Ishikawa (cell line): ENCODE measurements at regions not wholly inside any gene's neighbourhood (a gene's known extent, or its start where the extent isn't known, plus 50 kb on each side); places are given as distances from the start of the nearest gene placed in this dataset.

Experiments used
- CEBPB ChIP-seq: IDR thresholded peaks from 2 replicates; pipeline ENCODE4 v1.6.1; 2012
- CREB1 ChIP-seq: IDR thresholded peaks from 2 replicates; pipeline ENCODE4 v1.6.1; 2012; ENCODE audit warnings: low read depth
- EGR1 ChIP-seq: IDR thresholded peaks from 2 replicates; pipeline ENCODE4 v1.6.1; 2012
- EP300 ChIP-seq: IDR thresholded peaks from 2 replicates; pipeline ENCODE4 v1.6.1; 2012; ENCODE audit warnings: borderline replicate concordance
- FOXM1 ChIP-seq: IDR thresholded peaks from 2 replicates; pipeline ENCODE4 v1.6.1; 2012; ENCODE audit warnings: low read depth, borderline replicate concordance
- NFIC ChIP-seq: IDR thresholded peaks from 2 replicates; pipeline ENCODE4 v1.6.1; 2012
- RAD21 ChIP-seq: IDR thresholded peaks from 2 replicates; pipeline ENCODE4 v1.6.1; 2012; ENCODE audit warnings: low read depth
- TAF1 ChIP-seq: IDR thresholded peaks from 2 replicates; pipeline ENCODE4 v1.6.1; 2012; ENCODE audit warnings: low read depth, mild to moderate bottlenecking
- TCF12 ChIP-seq: IDR thresholded peaks from 2 replicates; pipeline ENCODE4 v1.6.1; 2012; ENCODE audit warnings: low read depth
- TEAD4 ChIP-seq: IDR thresholded peaks from 2 replicates; pipeline ENCODE4 v1.6.1; 2012
- USF1 ChIP-seq: IDR thresholded peaks from 2 replicates; pipeline ENCODE4 v1.6.1; 2012
- YY1 ChIP-seq: IDR thresholded peaks from 2 replicates; pipeline ENCODE4 v1.6.1; 2012; ENCODE audit warnings: low read depth
- ZBTB7A ChIP-seq: IDR thresholded peaks from 2 replicates; pipeline ENCODE4 v1.6.1; 2012; ENCODE audit warnings: low read depth
- TF ChIP-seq, protein P1 (sequence below): IDR thresholded peaks from 2 replicates; pipeline ENCODE4 v1.6.1; 2012
- TF ChIP-seq, protein P2 (sequence below): IDR thresholded peaks from 2 replicates; pipeline ENCODE4 v1.6.1; 2012; ENCODE audit warnings: low read depth, mild to moderate bottlenecking

DNA sequence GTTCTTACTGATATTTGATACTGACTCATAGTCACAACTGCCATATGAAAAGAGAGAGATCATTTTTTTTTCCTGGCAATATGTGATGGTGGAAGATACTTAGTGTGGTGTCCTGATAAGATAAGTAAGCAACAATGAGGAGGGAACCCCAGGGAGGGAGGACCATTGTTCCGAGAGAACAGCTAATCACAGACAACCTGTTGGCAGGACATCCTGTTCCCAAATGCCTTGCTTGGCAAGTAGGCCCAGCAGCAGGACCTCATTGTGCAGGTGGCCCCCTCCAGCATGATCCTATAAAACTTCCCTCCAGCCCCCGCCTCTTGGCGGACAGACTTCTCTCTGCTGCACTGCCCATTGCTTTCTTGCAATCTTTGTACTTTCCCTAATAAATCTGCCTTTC is 329.4 kb upstream of the CHRM3 start:
- TF ChIP-seq EGR1 (no peak), TAF1 (no peak), CEBPB (no peak), USF1 (no peak), FOXM1 (no peak), ZBTB7A (no peak), TEAD4 (no peak), EP300 (no peak), YY1 (no peak), TCF12 (no peak), CREB1 (no peak), RAD21 (no peak), NFIC (no peak)
- TF ChIP-seq, protein P1, sequence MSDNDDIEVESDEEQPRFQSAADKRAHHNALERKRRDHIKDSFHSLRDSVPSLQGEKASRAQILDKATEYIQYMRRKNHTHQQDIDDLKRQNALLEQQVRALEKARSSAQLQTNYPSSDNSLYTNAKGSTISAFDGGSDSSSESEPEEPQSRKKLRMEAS: no peak
- TF ChIP-seq, protein P2, sequence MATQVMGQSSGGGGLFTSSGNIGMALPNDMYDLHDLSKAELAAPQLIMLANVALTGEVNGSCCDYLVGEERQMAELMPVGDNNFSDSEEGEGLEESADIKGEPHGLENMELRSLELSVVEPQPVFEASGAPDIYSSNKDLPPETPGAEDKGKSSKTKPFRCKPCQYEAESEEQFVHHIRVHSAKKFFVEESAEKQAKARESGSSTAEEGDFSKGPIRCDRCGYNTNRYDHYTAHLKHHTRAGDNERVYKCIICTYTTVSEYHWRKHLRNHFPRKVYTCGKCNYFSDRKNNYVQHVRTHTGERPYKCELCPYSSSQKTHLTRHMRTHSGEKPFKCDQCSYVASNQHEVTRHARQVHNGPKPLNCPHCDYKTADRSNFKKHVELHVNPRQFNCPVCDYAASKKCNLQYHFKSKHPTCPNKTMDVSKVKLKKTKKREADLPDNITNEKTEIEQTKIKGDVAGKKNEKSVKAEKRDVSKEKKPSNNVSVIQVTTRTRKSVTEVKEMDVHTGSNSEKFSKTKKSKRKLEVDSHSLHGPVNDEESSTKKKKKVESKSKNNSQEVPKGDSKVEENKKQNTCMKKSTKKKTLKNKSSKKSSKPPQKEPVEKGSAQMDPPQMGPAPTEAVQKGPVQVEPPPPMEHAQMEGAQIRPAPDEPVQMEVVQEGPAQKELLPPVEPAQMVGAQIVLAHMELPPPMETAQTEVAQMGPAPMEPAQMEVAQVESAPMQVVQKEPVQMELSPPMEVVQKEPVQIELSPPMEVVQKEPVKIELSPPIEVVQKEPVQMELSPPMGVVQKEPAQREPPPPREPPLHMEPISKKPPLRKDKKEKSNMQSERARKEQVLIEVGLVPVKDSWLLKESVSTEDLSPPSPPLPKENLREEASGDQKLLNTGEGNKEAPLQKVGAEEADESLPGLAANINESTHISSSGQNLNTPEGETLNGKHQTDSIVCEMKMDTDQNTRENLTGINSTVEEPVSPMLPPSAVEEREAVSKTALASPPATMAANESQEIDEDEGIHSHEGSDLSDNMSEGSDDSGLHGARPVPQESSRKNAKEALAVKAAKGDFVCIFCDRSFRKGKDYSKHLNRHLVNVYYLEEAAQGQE: no peak

DNA sequence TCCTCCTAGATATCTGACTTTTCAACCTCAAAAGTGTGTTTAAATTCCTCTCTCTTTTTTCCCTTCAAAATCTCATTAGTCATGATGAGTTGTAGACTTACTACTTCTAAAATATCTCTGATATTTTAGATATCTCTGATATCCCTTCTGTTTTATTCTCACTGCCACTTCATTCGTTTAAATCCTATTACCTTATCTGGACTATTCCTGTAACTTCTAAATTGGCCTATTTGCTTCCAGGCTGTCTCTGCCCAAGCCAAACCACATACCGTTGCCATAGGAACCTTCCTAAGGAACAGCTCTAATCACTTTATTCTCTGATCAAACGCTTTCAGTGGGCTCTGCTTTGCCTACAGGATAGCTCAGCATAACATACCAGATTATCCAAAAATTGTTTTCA is 333.1 kb upstream of the CHRM3 start:
- TF ChIP-seq TAF1 (no peak), EGR1 (no peak), USF1 (no peak), NFIC (no peak), FOXM1 (no peak), EP300 (no peak), RAD21 (no peak), TEAD4 (no peak), ZBTB7A (no peak), TCF12 (no peak), YY1 (no peak), CEBPB (no peak), CREB1 (no peak)
- TF ChIP-seq, protein P1: no peak
- TF ChIP-seq, protein P2: no peak

GRCh38 chr1:239049571-239049970 is 336.8 kb upstream of the CHRM3 start:
- TF ChIP-seq TCF12 (no peak), CREB1 (no peak), TAF1 (no peak), EGR1 (no peak), CEBPB (no peak), TEAD4 (no peak), ZBTB7A (no peak), NFIC (no peak), YY1 (no peak), FOXM1 (no peak), USF1 (no peak), EP300 (no peak), RAD21 (no peak)
- TF ChIP-seq, protein P2: no peak
- TF ChIP-seq, protein P1: no peak

- TF ChIP-seq RAD21 (no peak), FOXM1 (no peak), CEBPB (no peak), CREB1 (no peak)
- TF ChIP-seq, protein P2: no peak
- TF ChIP-seq, protein P1: no peak
Observed at GRCh38 chr1:239044829-239045228, 341.5 kb upstream of the CHRM3 start.
